Motor neuron (in vitro differentiated cells): ENCODE measurements at regions not wholly inside any gene's neighbourhood (a gene's known extent, or its start where the extent isn't known, plus 50 kb on each side); places are given as distances from the start of the nearest gene placed in this dataset.

ENCODE experiments used
- ATAC-seq, 8 experiments: fragments of 200-7000 bp; cut with Tn5 transposase; replicated peaks in 6 of 8; 2 replicates each; pipeline ENCODE4 v1.8.0; 2021; ENCODE audit warnings: mild to moderate bottlenecking in 8 of 8, moderate library complexity in 8 of 8
- H3K27ac ChIP-seq, 2 donors: fragments of 250-450 bp; sonication (Bioruptor Pico); 2 replicates each; pipeline ENCODE4 v1.9.0; 2021; ENCODE audit warnings: antibody characterized with exemption in 2 of 2, mild to moderate bottlenecking in 2 of 2, moderate library complexity in 1 of 2
- H3K4me1 ChIP-seq, 2 donors: fragments of 250-450 bp; sonication (Bioruptor Pico); replicated peaks in 1 of 2; 2 replicates each; pipeline ENCODE4 v1.6.1; 2021; ENCODE audit warnings: antibody characterized with exemption in 2 of 2, mild to moderate bottlenecking in 2 of 2, moderate library complexity in 1 of 2
- H3K4me3 ChIP-seq, 5 donors: fragments of 250-450 bp; sonication (Bioruptor Pico); 2 replicates each; pipeline ENCODE4 v1.9.0; 2021; ENCODE audit warnings: antibody characterized with exemption in 5 of 5, mild to moderate bottlenecking in 5 of 5, moderate library complexity in 4 of 5
- WGBS, 10 experiments: fragments of 450-650 bp; shearing (Covaris generic); methylation state at CpG; one replicate each; pipeline ENCODE4 v1.0.0; 2022; 5-methylcytosine and 5-hydroxymethylcytosine counted together
- in situ Hi-C, 9 experiments: fragments of 400-800 bp; cut with MboI; loops; one replicate each; pipeline ENCODE4 v1.15.0; 2021; ENCODE audit warnings: low sequenced_read_pairs in 9 of 9, low pct_unique_long_range_greater_than_20kb in 2 of 9; ENCODE audit not compliant: unreplicated experiment in 9 of 9

DNA sequence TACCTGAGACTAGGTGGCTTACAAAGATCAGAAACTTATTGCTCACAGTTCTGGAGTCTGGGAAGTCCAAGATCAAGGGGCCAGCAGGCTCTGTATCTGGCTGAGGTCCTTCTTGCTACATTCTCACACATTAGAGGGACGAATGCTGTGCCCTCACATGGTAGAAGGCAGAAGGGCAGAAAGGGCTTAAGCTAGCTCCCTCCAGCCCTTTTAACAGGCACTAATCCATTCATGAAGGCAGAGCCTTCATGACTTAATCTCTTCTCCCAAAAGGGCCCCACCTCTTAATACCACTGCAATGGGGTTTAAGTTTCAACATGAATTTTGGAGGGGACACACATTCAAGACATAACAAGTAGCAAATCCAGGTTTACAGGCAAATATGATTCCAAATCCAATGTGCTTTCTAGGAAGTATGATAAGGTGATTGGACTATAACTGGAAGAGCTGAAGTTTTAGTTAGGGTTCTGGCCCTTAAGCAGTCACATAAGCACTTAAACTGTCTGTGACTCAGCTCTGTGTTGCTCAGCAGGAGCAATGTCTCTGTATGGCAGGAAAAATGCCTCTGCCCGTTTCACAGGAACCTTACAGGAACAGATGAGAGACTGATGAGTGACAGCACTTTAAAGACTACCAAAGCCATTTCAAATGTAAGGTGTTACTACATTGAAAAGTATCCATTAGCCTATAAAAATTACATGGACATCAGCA lies 119.6 kb upstream of the PTPRM start:
- 10 to 80% (median 35%) methylated on average over 1 to 2 of the region's 2 CpGs; no CpG with 5 or more reads in 2 of the 10 experiments for WGBS, 10 experiments
- ATAC-seq, result peak in 1 of 8 experiments; percentile 52
- in situ Hi-C loops, result no loop called here
- no peak overlapping the region for H3K27ac ChIP-seq
- H3K4me1 ChIP-seq, result no peaks in the 10 kb centered on the region
- H3K4me3 ChIP-seq, result no peak overlapping the region

GRCh38 chr18:7452331-7452730 lies 114.8 kb upstream of the PTPRM start:
- peaks cover 0 to 4% of the 10 kb centered on the region in 2 donors for H3K4me1 ChIP-seq
- 0 to 77% (median 50%) methylated on average over 1 to 5 of the region's 6 CpGs; no CpG with 5 or more reads in 5 of the 10 experiments for WGBS, 10 experiments
- in situ Hi-C loops, result no loop called here
- ATAC-seq, result peak in 4 of 8 experiments; percentile 60 to 94 (median 84)
- no peak overlapping the region for H3K4me3 ChIP-seq
- no peak overlapping the region for H3K27ac ChIP-seq

GRCh38 chr18:7454429-7454828 lies 112.7 kb upstream of the PTPRM start:
- Histone ChIP-seq H3K4me1 (peaks cover 0 to 4% of the 10 kb centered on the region in 2 donors), H3K4me3 (no peak overlapping the region), H3K27ac (no peak overlapping the region)
- in situ Hi-C loops, result no loop called here
- 0 to 93% (median 53%) methylated on average over 1 to 2 of the region's 6 CpGs; no CpG with 5 or more reads in 6 of the 10 experiments for WGBS, 10 experiments
- ATAC-seq, result no peak

GRCh38 chr18:7456376-7456775 lies 110.7 kb upstream of the PTPRM start:
- H3K27ac ChIP-seq, result no peak overlapping the region
- in situ Hi-C loops, result no loop called here
- peaks cover 0 to 18% of the 10 kb centered on the region in 2 donors for H3K4me1 ChIP-seq
- no peak for ATAC-seq
- 50 to 100% (median 83%) methylated on average over 1 to 7 of the region's 8 CpGs; no CpG with 5 or more reads in 2 of the 10 experiments for WGBS, 10 experiments
- no peak overlapping the region for H3K4me3 ChIP-seq

- 46 to 84% (median 64%) methylated on average over 1 to 5 of the region's 6 CpGs; no CpG with 5 or more reads in 3 of the 10 experiments for WGBS, 10 experiments
- Histone ChIP-seq H3K4me3 (no peak overlapping the region), H3K27ac (no peak overlapping the region), H3K4me1 (peaks cover 0 to 18% of the 10 kb centered on the region in 2 donors)
- in situ Hi-C loops, result no loop called here
- peak in 1 of 8 experiments; percentile 45 for ATAC-seq
Measured at GRCh38 chr18:7457262-7457661, 109.9 kb upstream of the PTPRM start.

- WGBS, 10 experiments, result 43 to 100% (median 67%) methylated on average over 1 of the region's 1 CpG; no CpG with 5 or more reads in 7 of the 10 experiments
- no peak overlapping the region for H3K27ac ChIP-seq
Measured at GRCh38 chr18:7458884-7459283, 108.2 kb upstream of the PTPRM start.

GRCh38 chr18:7459851-7460770 lies 107.0 kb upstream of the PTPRM start:
- in situ Hi-C loops, result no loop called here
- peak in 6 of 8 experiments; percentile 25 to 91 (median 58) for ATAC-seq
- Histone ChIP-seq H3K4me3 (no peak overlapping the region), H3K27ac (no peak overlapping the region), H3K4me1 (peaks cover 0 to 18% of the 10 kb centered on the region in 2 donors)
- 22 to 100% (median 54%) methylated on average over 1 to 17 of the region's 25 CpGs; no CpG with 5 or more reads in 1 of the 10 experiments for WGBS, 10 experiments

More at GRCh38 chr18:7458884-7459283, 108.2 kb upstream of the PTPRM start:
- Histone ChIP-seq H3K4me3 (no peak overlapping the region), H3K4me1 (peaks cover 0 to 18% of the 10 kb centered on the region in 2 donors)
- ATAC-seq, result no peak
- in situ Hi-C loops, result no loop called here

DNA sequence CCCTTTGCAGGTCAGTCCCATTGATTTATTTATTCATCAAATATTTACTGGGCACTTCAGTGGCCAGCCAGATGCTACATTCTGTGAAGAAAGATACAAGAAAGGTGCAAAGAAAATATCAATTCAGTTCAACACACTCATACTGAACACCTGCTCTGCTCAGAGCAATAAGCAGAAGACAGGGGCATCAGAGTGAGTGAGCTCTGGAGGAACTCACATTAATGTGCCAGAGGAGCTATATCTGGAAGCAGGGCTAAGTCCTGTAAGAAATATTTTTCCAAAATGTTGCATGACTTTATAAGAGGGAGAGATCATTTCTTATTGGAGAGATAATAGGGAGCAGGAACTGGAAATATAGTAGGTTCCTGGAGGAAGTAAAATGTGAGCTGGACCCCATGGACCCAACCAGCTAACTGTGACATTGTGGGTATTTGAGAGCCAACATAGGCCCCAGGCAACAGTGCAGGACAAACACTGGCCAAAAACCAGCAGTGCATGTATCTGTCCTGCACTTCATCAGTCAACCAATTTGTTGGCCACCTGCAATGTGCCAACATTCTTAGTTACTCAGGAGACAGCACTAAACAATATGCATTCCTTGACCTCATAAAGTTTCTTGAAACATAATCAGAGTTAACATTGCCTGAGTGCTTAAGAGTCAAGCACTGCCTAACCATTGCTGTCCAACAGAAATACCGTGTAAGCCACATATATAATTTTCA lies 102.7 kb upstream of the PTPRM start:
- in situ Hi-C loops, result no loop called here
- peaks cover 0 to 14% of the 10 kb centered on the region in 2 donors for H3K4me1 ChIP-seq
- no peak overlapping the region for H3K4me3 ChIP-seq
- 0 to 100% (median 54%) methylated on average over 1 of the region's 1 CpG; no CpG with 5 or more reads in 4 of the 10 experiments for WGBS, 10 experiments
- peak in 1 of 8 experiments; percentile 76 for ATAC-seq
- H3K27ac ChIP-seq, result no peak overlapping the region

DNA sequence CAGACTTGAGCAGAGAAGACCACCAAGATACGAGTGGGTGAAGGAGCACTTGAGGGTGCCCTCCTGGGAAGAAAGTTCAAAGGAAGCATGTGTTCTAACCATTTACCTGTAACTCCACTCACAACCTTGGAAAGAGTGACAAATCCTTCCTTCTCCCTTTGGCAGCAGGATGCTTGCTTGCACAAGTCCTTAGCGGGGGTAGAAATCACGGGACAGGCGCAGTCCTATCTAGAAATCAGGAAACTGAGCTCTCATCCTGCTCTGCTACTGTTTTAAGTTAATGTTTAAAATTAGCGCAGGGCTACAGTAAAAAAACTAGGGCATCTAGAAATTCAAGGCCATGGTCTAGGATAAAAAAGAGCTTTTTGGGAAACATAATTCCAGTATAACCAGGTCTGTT lies 100.9 kb upstream of the PTPRM start:
- in situ Hi-C loops, result no loop called here
- no peaks in the 10 kb centered on the region for H3K4me1 ChIP-seq
- H3K4me3 ChIP-seq, result no peak overlapping the region
- no peak for ATAC-seq
- 20 to 100% (median 83%) methylated on average over 1 to 5 of the region's 5 CpGs; no CpG with 5 or more reads in 2 of the 10 experiments for WGBS, 10 experiments
- no peak overlapping the region for H3K27ac ChIP-seq

DNA sequence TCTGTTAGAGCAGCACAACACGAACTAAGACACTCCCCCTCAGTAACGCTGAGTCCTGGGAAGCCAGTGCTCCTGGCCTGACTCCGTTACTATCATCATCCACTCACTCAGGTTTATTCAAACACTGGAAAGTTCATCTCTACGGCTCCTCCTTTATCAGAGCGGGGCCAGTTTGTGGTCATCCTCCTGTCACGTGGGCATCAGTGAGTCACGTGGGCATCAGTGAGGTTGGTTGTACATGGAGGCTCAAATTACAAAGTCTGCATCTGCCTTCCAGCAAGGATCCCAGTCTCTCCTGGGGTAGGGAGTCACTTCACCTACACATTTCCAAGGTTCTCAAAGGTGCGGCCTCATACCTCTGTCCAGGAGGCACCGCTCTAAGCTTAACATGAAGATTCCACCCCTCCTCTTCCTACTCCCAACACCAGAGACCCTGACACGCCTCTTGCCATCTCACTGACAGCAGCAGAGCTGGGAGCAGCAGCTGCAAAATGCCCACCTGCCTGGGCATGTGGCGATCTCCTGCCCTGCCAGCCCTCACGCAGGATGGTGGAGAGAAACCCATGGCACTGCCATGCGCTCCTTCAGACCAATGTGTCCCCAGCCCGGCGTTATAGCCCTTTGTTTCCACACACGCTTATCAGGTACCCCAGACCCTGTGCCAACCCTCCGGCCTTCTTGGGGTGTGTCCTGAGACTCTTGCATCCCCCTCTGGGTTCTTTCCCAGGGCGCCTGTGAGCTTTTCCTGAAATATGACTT lies 99.2 kb upstream of the PTPRM start:
- 27 to 94% (median 81%) methylated on average over 4 to 9 of the region's 18 CpGs for WGBS, 10 experiments
- H3K4me1 ChIP-seq, result no peaks in the 10 kb centered on the region
- in situ Hi-C loops, result no loop called here
- H3K27ac ChIP-seq, result no peak overlapping the region
- ATAC-seq, result peak in 4 of 8 experiments; percentile 36 to 55 (median 48)
- no peak overlapping the region for H3K4me3 ChIP-seq

- WGBS, 10 experiments, result 15 to 79% (median 48%) methylated on average over 1 to 5 of the region's 5 CpGs; no CpG with 5 or more reads in 2 of the 10 experiments
- ATAC-seq, result no peak
- H3K27ac ChIP-seq, result no peak overlapping the region
- in situ Hi-C loops, result no loop called here
- H3K4me3 ChIP-seq, result no peak overlapping the region
- no peaks in the 10 kb centered on the region for H3K4me1 ChIP-seq
Measured at GRCh38 chr18:7470101-7470500, 97.0 kb upstream of the PTPRM start.

GRCh38 chr18:7470503-7470902 lies 96.6 kb upstream of the PTPRM start:
- in situ Hi-C loops, result no loop called here
- WGBS, 10 experiments, result 23 to 100% (median 44%) methylated on average over 1 to 3 of the region's 3 CpGs; no CpG with 5 or more reads in 3 of the 10 experiments
- ATAC-seq, result peak in 2 of 8 experiments; percentile 24 to 65
- Histone ChIP-seq H3K4me3 (no peak overlapping the region), H3K27ac (no peak overlapping the region), H3K4me1 (peaks cover 0 to 4% of the 10 kb centered on the region in 2 donors)
